DOHH2 (cell line): ENCODE measurements at regions not wholly inside any gene's neighbourhood (a gene's known extent, or its start where the extent isn't known, plus 50 kb on each side); places are given as distances from the start of the nearest gene placed in this dataset.

Experiments used
- H3F3A ChIP-seq: fragments of 200-600 bp; sonication (generic), shearing (Covaris generic); 2 replicates; pipeline ENCODE4 v1.6.0; 2016; ENCODE audit warnings: antibody characterized with exemption, mild to moderate bottlenecking; ENCODE audit not compliant: control insufficient read depth, insufficient read depth
- H3K27ac ChIP-seq: fragments of 200-600 bp; sonication (generic); 2 replicates; pipeline ENCODE4 v1.5.1; 2014; ENCODE audit warnings: low read depth, mild to moderate bottlenecking, low read length, moderate library complexity
- H3K27me3 ChIP-seq: fragments of 200-600 bp; sonication (generic); 2 replicates; pipeline ENCODE4 v1.6.1; 2014; ENCODE audit warnings: mild to moderate bottlenecking, low read length, mixed read lengths; ENCODE audit not compliant: control insufficient read depth
- H3K36me3 ChIP-seq: fragments of 200-600 bp; sonication (generic); 2 replicates; pipeline ENCODE4 v1.6.1; 2014; ENCODE audit warnings: mild to moderate bottlenecking, low read length, moderate library complexity, mixed read lengths; ENCODE audit not compliant: control insufficient read depth
- H3K4me1 ChIP-seq: fragments of 200-600 bp; sonication (generic); 2 replicates; pipeline ENCODE4 v1.6.1; 2014; ENCODE audit warnings: mild to moderate bottlenecking, low read length, mixed read lengths; ENCODE audit not compliant: control insufficient read depth
- H3K4me2 ChIP-seq: fragments of 200-600 bp; sonication (generic); 2 replicates; pipeline ENCODE4 v1.6.0; 2014; ENCODE audit warnings: mild to moderate bottlenecking, low read length, moderate library complexity
- H3K4me3 ChIP-seq: fragments of 200-600 bp; sonication (generic); 2 replicates; pipeline ENCODE4 v1.5.1; 2014; ENCODE audit warnings: mild to moderate bottlenecking, low read length, mixed read lengths
- H3K79me2 ChIP-seq: fragments of 200-600 bp; sonication (generic); 2 replicates; pipeline ENCODE4 v1.6.1; 2014; ENCODE audit warnings: mild to moderate bottlenecking, low read length, mixed read lengths; ENCODE audit not compliant: control insufficient read depth
- H3K9me2 ChIP-seq: fragments of 200-600 bp; sonication (generic); replicated peaks from 2 replicates; pipeline ENCODE4 v1.6.1; 2014; ENCODE audit warnings: mild to moderate bottlenecking, low read length, mixed read lengths; ENCODE audit not compliant: control insufficient read depth
- H3K9me3 ChIP-seq: fragments of 200-600 bp; sonication (generic); 2 replicates; pipeline ENCODE4 v1.6.1; 2014; ENCODE audit warnings: antibody characterized with exemption, low read length, mixed read lengths; ENCODE audit not compliant: control insufficient read depth, insufficient read depth
- H4K20me1 ChIP-seq: fragments of 200-600 bp; sonication (generic); 2 replicates; pipeline ENCODE4 v1.6.0; 2014; ENCODE audit warnings: low read depth, mild to moderate bottlenecking, antibody characterized with exemption, low read length, moderate library complexity; ENCODE audit not compliant: control insufficient read depth, insufficient read depth
- CTCF ChIP-seq: fragments of 200-600 bp; sonication (generic); IDR thresholded peaks from one replicate; pipeline ENCODE4 v1.5.1; 2014; ENCODE audit warnings: antibody characterized with exemption, mild to moderate bottlenecking, low read depth, low read length; ENCODE audit not compliant: poor library complexity, severe bottlenecking
- EZH2phosphoT487 ChIP-seq: fragments of 200-600 bp; sonication (generic); IDR thresholded peaks from 2 replicates; pipeline ENCODE4 v1.6.1; 2017; ENCODE audit warnings: borderline replicate concordance, mild to moderate bottlenecking, antibody characterized with exemption, low read length, moderate library complexity, mixed read lengths

- H4K20me1 ChIP-seq: no peaks in the 10 kb centered on the region
- peaks cover 6% of the 10 kb centered on the region for H3K27me3 ChIP-seq
- H3K4me2 ChIP-seq: no peak overlapping the region
- H3F3A ChIP-seq: no peaks in the 10 kb centered on the region
- H3K27ac ChIP-seq: no peak overlapping the region
- no peaks in the 10 kb centered on the region for H3K9me2 ChIP-seq
- TF ChIP-seq EZH2phosphoT487 (no peak), CTCF (no peak)
- H3K9me3 ChIP-seq: no peaks in the 10 kb centered on the region
- no peaks in the 10 kb centered on the region for H3K79me2 ChIP-seq
- H3K4me3 ChIP-seq: no peak overlapping the region
- H3K36me3 ChIP-seq: no peaks in the 10 kb centered on the region
- no peaks in the 10 kb centered on the region for H3K4me1 ChIP-seq
These were observed 106.7 kb upstream of the KDM7A start for GRCh38 chr7:140283472-140283871.

GRCh38 chr7:140281960-140282359 is 105.2 kb upstream of the KDM7A start:
- H3K27me3 ChIP-seq: no peaks in the 10 kb centered on the region; the same call in 1 of the 2 replicates
- no peak overlapping the region for H3K4me2 ChIP-seq
- H4K20me1 ChIP-seq: no peaks in the 10 kb centered on the region
- no peaks in the 10 kb centered on the region for H3F3A ChIP-seq
- H3K36me3 ChIP-seq: no peaks in the 10 kb centered on the region
- H3K9me3 ChIP-seq: no peaks in the 10 kb centered on the region
- H3K27ac ChIP-seq: no peak overlapping the region
- H3K9me2 ChIP-seq: no peaks in the 10 kb centered on the region
- no peaks in the 10 kb centered on the region for H3K79me2 ChIP-seq
- TF ChIP-seq EZH2phosphoT487 (no peak), CTCF (no peak)
- H3K4me3 ChIP-seq: no peak overlapping the region
- no peaks in the 10 kb centered on the region for H3K4me1 ChIP-seq

- Histone ChIP-seq H3K9me2 (no peaks in the 10 kb centered on the region), H3K79me2 (no peaks in the 10 kb centered on the region), H3F3A (no peaks in the 10 kb centered on the region), H3K27ac (no peak overlapping the region), H4K20me1 (no peaks in the 10 kb centered on the region), H3K4me2 (no peak overlapping the region), H3K4me1 (no peaks in the 10 kb centered on the region), H3K9me3 (no peaks in the 10 kb centered on the region), H3K4me3 (no peak overlapping the region), H3K36me3 (no peaks in the 10 kb centered on the region), H3K27me3 (no peaks in the 10 kb centered on the region)
- TF ChIP-seq EZH2phosphoT487: no peak
These were observed 104.5 kb upstream of the KDM7A start for GRCh38 chr7:140281255-140281654.

- H3K79me2 ChIP-seq: no peaks in the 10 kb centered on the region
- H3K27ac ChIP-seq: no peak overlapping the region
- H3F3A ChIP-seq: no peaks in the 10 kb centered on the region
- no peaks in the 10 kb centered on the region for H3K9me2 ChIP-seq
- H3K4me3 ChIP-seq: no peak overlapping the region
- no peaks in the 10 kb centered on the region for H3K4me1 ChIP-seq
- no peaks in the 10 kb centered on the region for H4K20me1 ChIP-seq
- H3K4me2 ChIP-seq: no peak overlapping the region
- H3K9me3 ChIP-seq: no peaks in the 10 kb centered on the region
- TF ChIP-seq EZH2phosphoT487 (no peak), CTCF (no peak)
- H3K36me3 ChIP-seq: no peaks in the 10 kb centered on the region
- H3K27me3 ChIP-seq: no peaks in the 10 kb centered on the region
These were observed 99.2 kb upstream of the KDM7A start for GRCh38 chr7:140276001-140276400.
